B cell (primary cell): ENCODE measurements at regions not wholly inside any gene's neighbourhood (a gene's known extent, or its start where the extent isn't known, plus 50 kb on each side); places are given as distances from the start of the nearest gene placed in this dataset.

Experiments
- ATAC-seq: fragments of 200-7000 bp; cut with Tn5 transposase; one replicate; pipeline ENCODE4 v1.10.0; 2021; ENCODE audit warnings: low read depth, mild to moderate bottlenecking, moderate number of reproducible peaks, moderate library complexity
- CTCF ChIA-PET: fragments of 350-600 bp; sonication (Branson Sonifier 250); formaldehyde crosslinking; loops from one replicate; lab custom pipeline; 2021; ENCODE audit warnings: antibody characterized with exemption, inconsistent platforms; lab: Charles Lee
- POLR2A ChIA-PET: fragments of 350-600 bp; sonication (Branson Sonifier 250); formaldehyde crosslinking; loops from one replicate; lab custom pipeline; 2021; ENCODE audit warnings: antibody characterized with exemption; lab: Charles Lee
- DNase-seq: peaks from one replicate; pipeline ENCODE4 v3.0.0; 2013
- H2AFZ ChIP-seq: 2 replicates; pipeline ENCODE4 v1.6.1; 2012; ENCODE audit warnings: mild to moderate bottlenecking, low read depth, low read length; ENCODE audit not compliant: insufficient read depth, poor library complexity, severe bottlenecking
- H3K27ac ChIP-seq, 2 donors: 1 replicate in 1 of 2; 2 replicates in 1 of 2; pipeline ENCODE4 v1.5.1; 2012 to 2013; ENCODE audit warnings: low read length in 2 of 2, mild to moderate bottlenecking in 2 of 2, moderate library complexity in 1 of 2
- H3K27me3 ChIP-seq, 4 experiments: fragments of 200-600 bp in 1 of 4; sonication (generic) in 1 of 4; replicated peaks in 1 of 4; 1 replicate in 2 of 4; 2 replicates in 2 of 4; pipeline versions ENCODE4 v1.6.1 to v1.7.0; 2013 to 2016; ENCODE audit warnings: low read length in 3 of 4, mild to moderate bottlenecking in 2 of 4, mixed read lengths in 1 of 4, moderate library complexity in 1 of 4; ENCODE audit not compliant: insufficient read depth in 4 of 4, control insufficient read depth in 3 of 4; ENCODE audit errors: control extremely low read depth in 1 of 4
- H3K36me3 ChIP-seq, 2 experiments: replicated peaks in 1 of 2; 1 replicate in 1 of 2; 2 replicates in 1 of 2; pipeline versions ENCODE4 v1.6.1 to v1.7.1; 2013; ENCODE audit warnings: low read length in 1 of 2; ENCODE audit not compliant: insufficient read depth in 2 of 2, control insufficient read depth in 1 of 2; ENCODE audit errors: control extremely low read depth in 1 of 2, extremely low read depth in 1 of 2
- H3K4me1 ChIP-seq, 2 donors: fragments of 200-600 bp in 1 of 2; sonication (generic) in 1 of 2; 1 replicate in 1 of 2; 2 replicates in 1 of 2; pipeline versions ENCODE4 v1.5.1 to v1.6.1; 2013 to 2017; ENCODE audit warnings: low read length in 2 of 2; ENCODE audit not compliant: control insufficient read depth in 2 of 2, insufficient read depth in 2 of 2
- H3K4me2 ChIP-seq: replicated peaks from 2 replicates; pipeline ENCODE3; 2012; ENCODE audit warnings: mild to moderate bottlenecking, low read depth, low read length; ENCODE audit not compliant: poor library complexity, severe bottlenecking
- H3K4me3 ChIP-seq, 5 experiments: fragments of 200-600 bp in 1 of 5; sonication (generic) in 1 of 5; 1 replicate in 3 of 5; 2 replicates in 2 of 5; pipeline versions ENCODE4 v1.5.1 to v1.7.0; 2011 to 2016; ENCODE audit warnings: low read length in 4 of 5, mild to moderate bottlenecking in 4 of 5, low read depth in 2 of 5, control low read depth in 1 of 5, moderate library complexity in 1 of 5; ENCODE audit not compliant: insufficient read depth in 1 of 5; ENCODE audit errors: control extremely low read depth in 1 of 5, extremely low read depth in 1 of 5
- H3K79me2 ChIP-seq: fragments of 200-600 bp; sonication (generic); one replicate; pipeline ENCODE4 v1.6.0; 2016; ENCODE audit warnings: low read length; ENCODE audit not compliant: control insufficient read depth, insufficient read depth
- H3K9ac ChIP-seq: fragments of 200-600 bp; sonication (generic); 2 replicates; pipeline ENCODE4 v1.6.1; 2017; ENCODE audit warnings: mild to moderate bottlenecking, low read length, moderate library complexity
- H3K9me3 ChIP-seq, 3 donors: one replicate each; pipeline versions ENCODE4 v1.6.1 to v1.7.1; 2013; ENCODE audit warnings: low read length in 2 of 3; ENCODE audit not compliant: control insufficient read depth in 2 of 3, insufficient read depth in 1 of 3; ENCODE audit errors: control extremely low read depth in 1 of 3
- H4K20me1 ChIP-seq: 2 replicates; pipeline ENCODE4 v1.6.0; 2012; ENCODE audit warnings: mild to moderate bottlenecking, low read length; ENCODE audit not compliant: insufficient read depth, control insufficient read depth, poor library complexity, severe bottlenecking
- H3K27ac Mint-ChIP-seq: one replicate; pipeline ENCODE4 v1.8.0; 2021; ENCODE audit warnings: mixed read lengths
- H3K27me3 Mint-ChIP-seq: one replicate; pipeline ENCODE4 v1.8.0; 2021; ENCODE audit warnings: mixed read lengths
- H3K4me1 Mint-ChIP-seq: one replicate; pipeline ENCODE4 v1.8.0; 2021; ENCODE audit warnings: mixed read lengths
- H3K4me3 Mint-ChIP-seq: one replicate; pipeline ENCODE4 v1.8.0; 2021; ENCODE audit warnings: mixed read lengths
- H3K9me3 Mint-ChIP-seq: one replicate; pipeline ENCODE4 v1.8.0; 2022; ENCODE audit warnings: mixed read lengths; ENCODE audit not compliant: insufficient read depth
- EZH2 ChIP-seq: IDR thresholded peaks from 2 replicates; pipeline ENCODE4 v1.6.1; 2012; ENCODE audit warnings: borderline replicate concordance, low read depth, mild to moderate bottlenecking, moderate library complexity, low read length; ENCODE audit not compliant: insufficient read depth, poor library complexity, severe bottlenecking
- WGBS: methylation state at CpG from one replicate; pipeline ENCODE4 v1.1.5; 2013; ENCODE audit warnings: missing lambda C conversion rate; ENCODE audit not compliant: insufficient coverage; 5-methylcytosine and 5-hydroxymethylcytosine counted together
- intact Hi-C: fragments of 100-400 bp; cut with micrococcal nuclease; formaldehyde crosslinking; loops from one replicate; pipeline ENCODE4 v1.10.0; 2022
- TF ChIP-seq, protein P1 (sequence below): fragments of 200-600 bp; IDR thresholded peaks from one replicate; pipeline ENCODE4 v1.8.0; 2022; ENCODE audit warnings: antibody characterized with exemption, mild to moderate bottlenecking

DNA sequence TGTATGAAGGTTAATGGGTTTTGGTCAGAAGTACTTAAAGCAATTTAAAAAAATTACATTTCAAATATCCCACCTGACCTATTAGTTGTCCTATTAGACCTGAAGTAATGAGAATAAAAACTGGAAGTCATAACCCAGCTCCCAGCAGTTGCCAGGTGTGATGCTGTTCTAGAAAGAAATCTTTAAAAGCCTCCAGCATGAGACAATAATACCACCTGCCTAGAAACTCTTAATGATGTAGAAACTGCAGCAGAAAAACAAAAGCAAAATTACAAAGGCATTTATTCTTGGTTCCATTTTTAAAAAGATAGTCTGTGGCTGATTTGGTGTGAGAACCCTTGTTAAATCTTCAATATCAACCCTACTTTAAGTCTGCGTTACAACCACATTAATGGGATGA lies 1137.7 kb upstream of the TENM3 start:
- Histone ChIP-seq H3K9me3 (peaks cover 0 to 3% (median 0%) of the 10 kb centered on the region in 3 donors), H3K4me1 (no peaks in the 10 kb centered on the region), H4K20me1 (no peaks in the 10 kb centered on the region), H3K79me2 (no peaks in the 10 kb centered on the region), H3K36me3 (no peaks in the 10 kb centered on the region), H2AFZ (no peak overlapping the region), H3K27me3 (no peaks in the 10 kb centered on the region), H3K9ac (no peak overlapping the region), H3K4me3 (no peak overlapping the region), H3K27ac (no peak overlapping the region), H3K4me2 (no peak overlapping the region)
- WGBS, result no CpG with 5 or more reads among the region's 1 CpG
- ATAC-seq (no peak), DNase-seq (no peak)
- ChIA-PET POLR2A (no interaction called here), CTCF (no interaction called here)
- H3K4me1 Mint-ChIP-seq, result no peaks in the 10 kb centered on the region
- no peaks in the 10 kb centered on the region for H3K9me3 Mint-ChIP-seq
- TF ChIP-seq, protein P1, sequence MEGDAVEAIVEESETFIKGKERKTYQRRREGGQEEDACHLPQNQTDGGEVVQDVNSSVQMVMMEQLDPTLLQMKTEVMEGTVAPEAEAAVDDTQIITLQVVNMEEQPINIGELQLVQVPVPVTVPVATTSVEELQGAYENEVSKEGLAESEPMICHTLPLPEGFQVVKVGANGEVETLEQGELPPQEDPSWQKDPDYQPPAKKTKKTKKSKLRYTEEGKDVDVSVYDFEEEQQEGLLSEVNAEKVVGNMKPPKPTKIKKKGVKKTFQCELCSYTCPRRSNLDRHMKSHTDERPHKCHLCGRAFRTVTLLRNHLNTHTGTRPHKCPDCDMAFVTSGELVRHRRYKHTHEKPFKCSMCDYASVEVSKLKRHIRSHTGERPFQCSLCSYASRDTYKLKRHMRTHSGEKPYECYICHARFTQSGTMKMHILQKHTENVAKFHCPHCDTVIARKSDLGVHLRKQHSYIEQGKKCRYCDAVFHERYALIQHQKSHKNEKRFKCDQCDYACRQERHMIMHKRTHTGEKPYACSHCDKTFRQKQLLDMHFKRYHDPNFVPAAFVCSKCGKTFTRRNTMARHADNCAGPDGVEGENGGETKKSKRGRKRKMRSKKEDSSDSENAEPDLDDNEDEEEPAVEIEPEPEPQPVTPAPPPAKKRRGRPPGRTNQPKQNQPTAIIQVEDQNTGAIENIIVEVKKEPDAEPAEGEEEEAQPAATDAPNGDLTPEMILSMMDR, result no peak
- intact Hi-C loops, result no loop called here
- H3K27ac Mint-ChIP-seq, result no peak overlapping the region
- no peak overlapping the region for H3K4me3 Mint-ChIP-seq
- H3K27me3 Mint-ChIP-seq, result no peaks in the 10 kb centered on the region

DNA sequence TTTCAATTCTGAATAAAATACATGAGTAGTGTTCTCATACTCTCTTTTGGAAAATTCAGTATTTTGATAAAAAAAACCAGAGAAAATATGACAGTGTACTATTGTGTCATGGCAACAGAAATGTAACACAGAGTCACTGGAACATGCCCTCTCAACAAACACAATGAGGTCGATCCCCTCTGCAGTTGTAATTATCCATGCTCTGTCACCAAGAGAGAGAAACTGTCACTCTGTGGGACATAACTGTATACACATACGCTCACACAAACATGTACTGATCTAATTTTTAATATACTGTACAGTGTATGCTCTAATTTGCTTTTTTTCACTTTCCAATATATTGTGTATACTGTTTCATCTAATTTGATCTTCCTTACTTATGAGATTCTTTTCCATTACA lies 1136.8 kb upstream of the TENM3 start:
- H3K27me3 Mint-ChIP-seq, result no peaks in the 10 kb centered on the region
- CTCF ChIA-PET, result no interaction called here
- H3K4me1 Mint-ChIP-seq, result no peaks in the 10 kb centered on the region
- Histone ChIP-seq H3K79me2 (no peaks in the 10 kb centered on the region), H3K27ac (no peak overlapping the region), H3K4me3 (no peak overlapping the region), H2AFZ (no peak overlapping the region), H3K27me3 (no peaks in the 10 kb centered on the region), H3K4me2 (no peak overlapping the region), H3K4me1 (no peaks in the 10 kb centered on the region), H3K9me3 (peaks cover 0 to 3% (median 0%) of the 10 kb centered on the region in 3 donors), H4K20me1 (no peaks in the 10 kb centered on the region), H3K36me3 (no peaks in the 10 kb centered on the region), H3K9ac (no peak overlapping the region)
- no peak overlapping the region for H3K4me3 Mint-ChIP-seq
- H3K9me3 Mint-ChIP-seq, result no peaks in the 10 kb centered on the region
- H3K27ac Mint-ChIP-seq, result no peak overlapping the region
- DNase-seq (no peak), ATAC-seq (no peak)
- TF ChIP-seq, protein P1, result no peak
- no peak for TF ChIP-seq EZH2
- no CpG with 5 or more reads among the region's 2 CpGs for WGBS
- POLR2A ChIA-PET, result no interaction called here
- intact Hi-C loops, result no loop called here
